BJ (cell line): ENCODE measurements at regions not wholly inside any gene's neighbourhood (a gene's known extent, or its start where the extent isn't known, plus 50 kb on each side); places are given as distances from the start of the nearest gene placed in this dataset.

Experiments
- CTCF ChIA-PET: fragments of 350-600 bp; formaldehyde crosslinking; extraction: SDS; loops from one replicate; lab custom pipeline; 2021; ENCODE audit warnings: antibody characterized with exemption, inconsistent platforms; lab: Yijun Ruan, JAX
- POLR2A ChIA-PET: fragments of 300-600 bp; sonication (Branson Sonifier 250); formaldehyde crosslinking; extraction: SDS; loops from one replicate; lab custom pipeline; 2021; ENCODE audit warnings: antibody characterized with exemption; lab: Charles Lee
- DNase-seq: peaks from one replicate; pipeline ENCODE4 v3.0.0-alpha.2; 2011; ENCODE audit warnings: low read depth
- H3K27me3 ChIP-seq: 2 replicates; pipeline ENCODE4 v1.6.0; 2011; ENCODE audit warnings: low read length; ENCODE audit not compliant: control insufficient read depth, insufficient read depth
- H3K36me3 ChIP-seq: 2 replicates; pipeline ENCODE4 v1.5.1; 2011; ENCODE audit warnings: low read length; ENCODE audit not compliant: control insufficient read depth, insufficient read depth
- H3K4me3 ChIP-seq: 2 replicates; pipeline ENCODE4 v1.5.1; 2011; ENCODE audit warnings: low read depth, mild to moderate bottlenecking, control low read depth, low read length
- CTCF ChIP-seq: IDR thresholded peaks from 2 replicates; pipeline ENCODE4 v1.5.1; 2011; ENCODE audit warnings: low read depth, mild to moderate bottlenecking, control low read depth, inconsistent platforms, low read length, moderate library complexity; ENCODE audit not compliant: insufficient read depth

- no peak for DNase-seq
- CTCF ChIA-PET, result no interaction called here
Observed at GRCh38 chr4:52312722-52313121, 261.6 kb downstream of the SPATA18 start.

GRCh38 chr4:52317361-52317879 lies 266.3 kb downstream of the SPATA18 start:
- ChIA-PET CTCF (no interaction called here), POLR2A (no interaction called here)
- no peaks in the 10 kb centered on the region for H3K36me3 ChIP-seq
- no peak for DNase-seq
- no peak for TF ChIP-seq CTCF
- no peak overlapping the region for H3K4me3 ChIP-seq
- H3K27me3 ChIP-seq, result no peaks in the 10 kb centered on the region

More at GRCh38 chr4:52312722-52313121, 261.6 kb downstream of the SPATA18 start:
- no peaks in the 10 kb centered on the region for H3K36me3 ChIP-seq
- POLR2A ChIA-PET, result no interaction called here
- TF ChIP-seq CTCF, result no peak
- H3K27me3 ChIP-seq, result no peaks in the 10 kb centered on the region
- H3K4me3 ChIP-seq, result no peak overlapping the region

GRCh38 chr4:52317981-52318380 lies 266.9 kb downstream of the SPATA18 start:
- Histone ChIP-seq H3K4me3 (no peak overlapping the region), H3K36me3 (no peaks in the 10 kb centered on the region), H3K27me3 (no peaks in the 10 kb centered on the region)
- DNase-seq, result no peak
- TF ChIP-seq CTCF, result no peak
- ChIA-PET CTCF (interaction anchor here (1.3 kb wide), 1 partner anchor 12 kb away, joined by 5 read pairs; no protein-coding TSS in a partner anchor), POLR2A (no interaction called here)

- ChIA-PET POLR2A (no interaction called here), CTCF (interaction anchor here (0.8 kb wide), 1 partner anchor 10 kb away, joined by 3 read pairs; no protein-coding TSS in a partner anchor)
- no peak for DNase-seq
- H3K36me3 ChIP-seq, result no peaks in the 10 kb centered on the region
- H3K27me3 ChIP-seq, result no peaks in the 10 kb centered on the region
- H3K4me3 ChIP-seq, result no peak overlapping the region
- TF ChIP-seq CTCF, result no peak
Observed at GRCh38 chr4:52329894-52330293, 278.8 kb downstream of the SPATA18 start.

GRCh38 chr4:52343595-52343994 lies 292.5 kb downstream of the SPATA18 start:
- no peak overlapping the region for H3K4me3 ChIP-seq
- no peaks in the 10 kb centered on the region for H3K36me3 ChIP-seq
- H3K27me3 ChIP-seq, result peaks cover 2% of the 10 kb centered on the region; the same call in 1 of the 2 replicates
- no peak for TF ChIP-seq CTCF
- ChIA-PET POLR2A (no interaction called here), CTCF (no interaction called here)
- DNase-seq, result no peak
